DOHH2 (cell line): ENCODE measurements at regions not wholly inside any gene's neighbourhood (a gene's known extent, or its start where the extent isn't known, plus 50 kb on each side); places are given as distances from the start of the nearest gene placed in this dataset.

Experiments
- EZH2phosphoT487 ChIP-seq: fragments of 200-600 bp; sonication (generic); IDR thresholded peaks from 2 replicates; pipeline ENCODE4 v1.6.1; 2017; ENCODE audit warnings: borderline replicate concordance, mild to moderate bottlenecking, antibody characterized with exemption, low read length, moderate library complexity, mixed read lengths
- TF ChIP-seq, protein P1 (sequence below): fragments of 200-600 bp; sonication (generic); IDR thresholded peaks from one replicate; pipeline ENCODE4 v1.5.1; 2014; ENCODE audit warnings: antibody characterized with exemption, mild to moderate bottlenecking, low read depth, low read length; ENCODE audit not compliant: poor library complexity, severe bottlenecking

DNA sequence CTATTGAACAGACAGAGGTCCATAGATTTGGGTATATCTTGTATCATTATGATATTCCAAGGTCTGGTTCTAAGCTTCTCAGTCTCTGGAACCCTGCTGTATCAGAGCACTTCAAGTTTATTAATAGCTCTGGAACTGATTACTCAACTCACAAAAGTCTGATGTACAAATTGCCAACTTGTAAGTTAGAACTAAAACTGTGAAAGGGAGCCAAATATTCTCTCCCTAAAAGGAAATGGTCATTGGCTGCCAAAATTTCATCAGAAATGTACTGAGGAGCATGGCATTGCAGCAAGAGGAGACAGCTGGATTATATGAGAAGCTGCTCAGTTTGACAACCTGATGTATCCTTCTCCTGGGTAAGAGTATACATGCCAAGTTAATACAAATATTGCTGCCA, 828.8 kb upstream of the SEL1L start:
- TF ChIP-seq, protein P1, sequence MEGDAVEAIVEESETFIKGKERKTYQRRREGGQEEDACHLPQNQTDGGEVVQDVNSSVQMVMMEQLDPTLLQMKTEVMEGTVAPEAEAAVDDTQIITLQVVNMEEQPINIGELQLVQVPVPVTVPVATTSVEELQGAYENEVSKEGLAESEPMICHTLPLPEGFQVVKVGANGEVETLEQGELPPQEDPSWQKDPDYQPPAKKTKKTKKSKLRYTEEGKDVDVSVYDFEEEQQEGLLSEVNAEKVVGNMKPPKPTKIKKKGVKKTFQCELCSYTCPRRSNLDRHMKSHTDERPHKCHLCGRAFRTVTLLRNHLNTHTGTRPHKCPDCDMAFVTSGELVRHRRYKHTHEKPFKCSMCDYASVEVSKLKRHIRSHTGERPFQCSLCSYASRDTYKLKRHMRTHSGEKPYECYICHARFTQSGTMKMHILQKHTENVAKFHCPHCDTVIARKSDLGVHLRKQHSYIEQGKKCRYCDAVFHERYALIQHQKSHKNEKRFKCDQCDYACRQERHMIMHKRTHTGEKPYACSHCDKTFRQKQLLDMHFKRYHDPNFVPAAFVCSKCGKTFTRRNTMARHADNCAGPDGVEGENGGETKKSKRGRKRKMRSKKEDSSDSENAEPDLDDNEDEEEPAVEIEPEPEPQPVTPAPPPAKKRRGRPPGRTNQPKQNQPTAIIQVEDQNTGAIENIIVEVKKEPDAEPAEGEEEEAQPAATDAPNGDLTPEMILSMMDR, result no peak
- TF ChIP-seq EZH2phosphoT487, result no peak
